T-cell (primary cell): ENCODE measurements at regions not wholly inside any gene's neighbourhood (a gene's known extent, or its start where the extent isn't known, plus 50 kb on each side); places are given as distances from the start of the nearest gene placed in this dataset.

Experiments
- ATAC-seq, 4 experiments: fragments of 200-7000 bp in 3 of 4; fragments of 150-1000 bp in 1 of 4; cut with Tn5 transposase; replicated peaks in 1 of 4; 1 replicate in 3 of 4; 2 replicates in 1 of 4; pipeline ENCODE4 v1.10.0; 2021; ENCODE audit warnings: moderate library complexity in 3 of 4, mild to moderate bottlenecking in 2 of 4, moderate number of reproducible peaks in 1 of 4
- CTCF ChIA-PET, 2 donors: fragments of 300-600 bp; sonication (Branson Sonifier 250); formaldehyde crosslinking; loops; one replicate each; lab custom pipeline; 2022; ENCODE audit warnings: antibody characterized with exemption in 2 of 2; lab: Charles Lee
- POLR2A ChIA-PET, 2 donors: fragments of 300-600 bp; sonication (Branson Sonifier 250); formaldehyde crosslinking; loops; one replicate each; lab custom pipeline; 2022; ENCODE audit warnings: antibody characterized with exemption in 2 of 2; lab: Charles Lee
- DNase-seq, 35 experiments: peaks; one replicate each; pipeline versions ENCODE4 v3.0.0 to v3.0.0-alpha.2; 2013 to 2023
- H3K27ac ChIP-seq: one replicate; pipeline ENCODE4 v1.5.1; 2013; ENCODE audit warnings: low read length
- H3K27me3 ChIP-seq, 2 experiments: replicated peaks in 1 of 2; 1 replicate in 1 of 2; 2 replicates in 1 of 2; pipeline versions ENCODE4 v1.6.1 to v1.7.0; 2013; ENCODE audit warnings: low read length in 1 of 2, mixed read lengths in 1 of 2; ENCODE audit not compliant: control insufficient read depth in 2 of 2, insufficient read depth in 2 of 2; ENCODE audit errors: extremely low read depth in 1 of 2
- H3K36me3 ChIP-seq, 2 donors: 1 replicate in 1 of 2; 2 replicates in 1 of 2; pipeline versions ENCODE4 v1.6.1 to v1.7.0; 2013; ENCODE audit warnings: low read length in 1 of 2; ENCODE audit not compliant: control insufficient read depth in 2 of 2, insufficient read depth in 1 of 2; ENCODE audit errors: extremely low read depth in 1 of 2
- H3K4me1 ChIP-seq, 2 experiments: 1 replicate in 1 of 2; 2 replicates in 1 of 2; pipeline versions ENCODE4 v1.6.1 to v1.7.0; 2013; ENCODE audit warnings: low read length in 2 of 2, mixed read lengths in 1 of 2; ENCODE audit not compliant: insufficient read depth in 2 of 2, control insufficient read depth in 1 of 2; ENCODE audit errors: extremely low read depth in 1 of 2
- H3K4me3 ChIP-seq, 2 donors: 1 replicate in 1 of 2; 2 replicates in 1 of 2; pipeline versions ENCODE4 v1.5.1 to v1.7.0; 2013; ENCODE audit warnings: mild to moderate bottlenecking in 2 of 2, low read length in 1 of 2, moderate library complexity in 1 of 2; ENCODE audit not compliant: control insufficient read depth in 1 of 2; ENCODE audit errors: extremely low read depth in 1 of 2
- H3K9me3 ChIP-seq: 2 replicates; pipeline ENCODE4 v1.7.0; 2013
- H3K27ac Mint-ChIP-seq, 2 donors: one replicate each; pipeline ENCODE4 v1.8.0; 2020 to 2021; ENCODE audit warnings: mild to moderate bottlenecking in 2 of 2, mixed read lengths in 2 of 2
- H3K27me3 Mint-ChIP-seq, 2 donors: one replicate each; pipeline ENCODE4 v1.8.0; 2021 to 2022; ENCODE audit warnings: mixed read lengths in 2 of 2
- H3K36me3 Mint-ChIP-seq: one replicate; pipeline ENCODE4 v1.8.0; 2021; ENCODE audit warnings: mixed read lengths
- H3K4me1 Mint-ChIP-seq, 3 donors: one replicate each; pipeline ENCODE4 v1.8.0; 2020 to 2022; ENCODE audit warnings: mixed read lengths in 3 of 3, mild to moderate bottlenecking in 1 of 3
- H3K4me3 Mint-ChIP-seq, 3 donors: one replicate each; pipeline ENCODE4 v1.8.0; 2020 to 2022; ENCODE audit warnings: mild to moderate bottlenecking in 3 of 3, mixed read lengths in 3 of 3, moderate library complexity in 3 of 3
- H3K9me3 Mint-ChIP-seq, 3 donors: one replicate each; pipeline ENCODE4 v1.8.0; 2020 to 2022; ENCODE audit warnings: mixed read lengths in 3 of 3
- WGBS: methylation state at CpG from one replicate; pipeline ENCODE4 v1.1.5; 2013; ENCODE audit warnings: missing lambda C conversion rate; ENCODE audit not compliant: insufficient coverage; 5-methylcytosine and 5-hydroxymethylcytosine counted together

- no peaks in the 10 kb centered on the region for H3K36me3 ChIP-seq
- no peak overlapping the region for H3K4me3 Mint-ChIP-seq
- no CpG with 5 or more reads among the region's 7 CpGs for WGBS
These were observed 1019.3 kb upstream of the ADGRB3 start for GRCh38 chr6:67615796-67616195.

DNA sequence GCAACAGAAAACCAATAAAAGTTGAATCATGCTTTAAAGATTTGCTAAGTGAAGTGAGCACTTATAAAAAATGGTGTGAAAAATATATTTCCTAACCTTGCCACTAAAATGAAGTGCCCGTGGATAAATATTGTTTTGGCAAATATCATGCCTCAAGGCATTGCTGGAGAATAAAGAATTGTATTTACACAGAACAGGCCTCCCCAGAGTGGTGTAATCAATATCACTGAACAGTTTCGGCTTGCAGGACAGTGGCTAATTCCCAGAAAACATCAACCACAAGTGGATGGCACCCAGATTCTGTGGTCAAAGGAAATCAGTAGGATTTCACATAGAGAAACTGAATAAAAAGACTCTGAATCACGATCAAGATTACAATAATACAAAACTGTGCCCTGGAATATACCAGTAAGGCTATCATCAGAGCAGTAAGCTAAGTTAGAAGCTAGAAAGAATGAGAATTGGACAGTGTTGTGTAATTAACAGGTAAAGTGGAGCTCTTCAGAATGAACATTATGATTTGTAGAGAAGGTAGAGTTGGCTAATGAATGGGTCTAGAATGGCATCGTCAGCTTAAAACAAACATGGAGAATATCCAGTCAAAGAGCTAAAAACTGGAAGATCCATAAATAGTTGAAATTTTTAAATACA lies 1026.9 kb upstream of the ADGRB3 start:
- peaks cover 2% of the 10 kb centered on the region for H3K9me3 ChIP-seq
- Mint-ChIP-seq H3K4me3 (no peak overlapping the region), H3K9me3 (peaks cover 8 to 16% (median 15%) of the 10 kb centered on the region in 3 donors), H3K27ac (no peak overlapping the region), H3K4me1 (no peaks in the 10 kb centered on the region), H3K36me3 (no peaks in the 10 kb centered on the region), H3K27me3 (no peaks in the 10 kb centered on the region)
- POLR2A ChIA-PET: no interaction called here
- no peak for ATAC-seq
- no peaks in the 10 kb centered on the region for H3K36me3 ChIP-seq
- H3K27me3 ChIP-seq: no peaks in the 10 kb centered on the region
- no peak for DNase-seq
- H3K4me3 ChIP-seq: no peak overlapping the region
- WGBS: 71% methylated on average over 1 of the region's 4 CpGs
- CTCF ChIA-PET: no interaction called here
- no peaks in the 10 kb centered on the region for H3K4me1 ChIP-seq
- H3K27ac ChIP-seq: no peak overlapping the region

More at GRCh38 chr6:67615796-67616195, 1019.3 kb upstream of the ADGRB3 start:
- no peak for DNase-seq
- Histone ChIP-seq H3K9me3 (no peaks in the 10 kb centered on the region), H3K27me3 (no peaks in the 10 kb centered on the region), H3K4me1 (no peaks in the 10 kb centered on the region), H3K27ac (no peak overlapping the region), H3K4me3 (no peak overlapping the region)
- Mint-ChIP-seq H3K27me3 (no peaks in the 10 kb centered on the region), H3K9me3 (peaks cover 12 to 30% (median 19%) of the 10 kb centered on the region in 3 donors), H3K27ac (no peak overlapping the region), H3K36me3 (no peaks in the 10 kb centered on the region), H3K4me1 (no peaks in the 10 kb centered on the region)
- CTCF ChIA-PET: no interaction called here
- no peak for ATAC-seq
- POLR2A ChIA-PET: interaction anchor here in 1 of 2 donors (0.6 kb wide), 1 partner anchor 12 kb away, joined by 3 read pairs; no protein-coding TSS in a partner anchor

DNA sequence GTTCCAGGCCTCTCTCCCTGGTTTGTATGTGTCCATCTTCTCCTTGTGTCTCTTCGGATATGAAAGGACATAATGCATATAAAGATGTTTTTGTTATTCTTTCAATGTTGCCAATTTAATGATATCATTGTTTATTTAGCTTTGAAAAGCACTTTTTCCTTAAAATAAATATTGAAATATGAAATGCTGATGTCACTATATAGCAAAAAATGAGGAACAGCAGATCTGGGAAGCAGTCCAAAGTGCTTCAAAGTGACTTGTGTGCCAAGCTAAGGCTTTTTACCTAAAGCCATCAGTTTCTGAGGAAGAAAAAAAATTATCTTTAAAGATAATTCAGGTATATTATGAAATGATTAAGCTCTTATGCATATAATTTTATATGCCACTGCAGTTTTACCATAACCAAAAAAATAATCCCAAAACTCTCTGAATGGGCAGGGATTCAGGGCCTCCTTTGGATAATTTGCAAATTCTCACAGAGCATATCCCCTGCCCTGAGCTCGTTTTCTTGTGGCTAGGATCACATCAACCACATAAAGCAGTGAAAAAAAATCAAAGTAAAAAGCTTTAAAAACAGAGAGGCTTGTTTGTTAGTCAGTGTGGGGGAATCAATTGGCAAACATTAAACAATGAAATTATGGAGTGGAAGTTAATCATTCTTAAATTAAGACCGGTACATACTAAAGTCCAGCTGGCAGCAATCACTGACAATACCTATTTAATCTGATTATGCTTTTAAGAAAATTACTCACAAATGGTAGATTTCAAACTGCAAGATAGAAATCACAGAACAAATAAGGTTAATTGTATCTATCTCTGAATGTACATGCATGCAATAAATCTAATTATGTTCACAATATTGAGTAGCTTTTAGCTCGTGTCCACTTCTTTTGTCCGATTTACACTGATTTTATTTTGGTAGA lies 1027.9 kb upstream of the ADGRB3 start:
- no CpG with 5 or more reads among the region's 5 CpGs for WGBS
- H3K27me3 Mint-ChIP-seq: no peaks in the 10 kb centered on the region
- peaks cover 8% of the 10 kb centered on the region in 3 donors for H3K9me3 Mint-ChIP-seq
- no peak for ATAC-seq
- no peak overlapping the region for H3K27ac Mint-ChIP-seq
- no peak for DNase-seq
- ChIA-PET POLR2A (no interaction called here), CTCF (interaction anchor here in 1 of 2 donors (0.7 kb wide), 1 partner anchor 1702 kb away, joined by 5 read pairs; no protein-coding TSS in a partner anchor)
- no peaks in the 10 kb centered on the region for H3K36me3 Mint-ChIP-seq
- no peak overlapping the region for H3K27ac ChIP-seq
- H3K4me3 ChIP-seq: no peak overlapping the region
- no peaks in the 10 kb centered on the region for H3K27me3 ChIP-seq
- no peaks in the 10 kb centered on the region for H3K4me1 Mint-ChIP-seq
- H3K36me3 ChIP-seq: no peaks in the 10 kb centered on the region
- no peak overlapping the region for H3K4me3 Mint-ChIP-seq
- peaks cover 2% of the 10 kb centered on the region for H3K9me3 ChIP-seq
- H3K4me1 ChIP-seq: no peaks in the 10 kb centered on the region

DNA sequence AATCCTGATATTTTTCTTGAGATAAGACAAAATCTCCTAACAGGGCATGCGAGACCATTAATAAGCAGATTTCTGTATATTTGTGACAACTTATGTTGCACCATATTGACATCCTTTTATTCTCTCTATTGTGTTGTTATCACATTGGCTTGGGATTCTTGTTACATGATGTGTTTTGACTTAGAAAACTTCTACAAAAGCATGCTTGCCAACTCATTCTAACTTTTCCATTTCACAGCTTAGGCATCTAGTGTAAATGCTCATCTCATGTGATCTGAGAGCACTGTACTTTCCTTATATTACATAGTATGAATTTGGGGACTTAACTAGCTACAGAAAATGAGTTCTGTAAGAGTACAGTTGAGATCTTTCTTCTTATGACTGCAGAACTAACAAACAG lies 1040.7 kb upstream of the ADGRB3 start:
- POLR2A ChIA-PET: no interaction called here
- no peak overlapping the region for H3K4me3 Mint-ChIP-seq
- CTCF ChIA-PET: no interaction called here
- H3K9me3 ChIP-seq: peaks cover 10% of the 10 kb centered on the region
- no peak for DNase-seq
- no peaks in the 10 kb centered on the region for H3K36me3 ChIP-seq
- no peak overlapping the region for H3K4me3 ChIP-seq
- no peak for ATAC-seq
- H3K36me3 Mint-ChIP-seq: no peaks in the 10 kb centered on the region
- no peaks in the 10 kb centered on the region for H3K4me1 Mint-ChIP-seq
- no peak overlapping the region for H3K27ac ChIP-seq
- H3K4me1 ChIP-seq: no peaks in the 10 kb centered on the region
- no CpG with 5 or more reads among the region's 1 CpG for WGBS
- no peaks in the 10 kb centered on the region for H3K27me3 ChIP-seq
- H3K27ac Mint-ChIP-seq: no peak overlapping the region
- H3K27me3 Mint-ChIP-seq: no peaks in the 10 kb centered on the region
- peaks cover 13 to 25% (median 14%) of the 10 kb centered on the region in 3 donors for H3K9me3 Mint-ChIP-seq

- H3K36me3 ChIP-seq: no peaks in the 10 kb centered on the region
- no peaks in the 10 kb centered on the region for H3K36me3 Mint-ChIP-seq
- H3K4me1 Mint-ChIP-seq: no peaks in the 10 kb centered on the region
- H3K9me3 ChIP-seq: peaks cover 10% of the 10 kb centered on the region
- H3K4me3 ChIP-seq: no peak overlapping the region
- no peak overlapping the region for H3K27ac Mint-ChIP-seq
- H3K27me3 ChIP-seq: no peaks in the 10 kb centered on the region
- DNase-seq (no peak), ATAC-seq (no peak)
- H3K27ac ChIP-seq: no peak overlapping the region
- no peak overlapping the region for H3K4me3 Mint-ChIP-seq
- peaks cover 15 to 25% (median 15%) of the 10 kb centered on the region in 3 donors for H3K9me3 Mint-ChIP-seq
- ChIA-PET CTCF (no interaction called here), POLR2A (no interaction called here)
- no peaks in the 10 kb centered on the region for H3K27me3 Mint-ChIP-seq
- no peaks in the 10 kb centered on the region for H3K4me1 ChIP-seq
These were observed 1041.8 kb upstream of the ADGRB3 start for GRCh38 chr6:67593247-67593646.

GRCh38 chr6:67591910-67592309 lies 1043.2 kb upstream of the ADGRB3 start:
- H3K9me3 Mint-ChIP-seq: peaks cover 20 to 26% (median 21%) of the 10 kb centered on the region in 3 donors
- H3K27ac ChIP-seq: no peak overlapping the region
- H3K36me3 ChIP-seq: no peaks in the 10 kb centered on the region
- no peak overlapping the region for H3K4me3 ChIP-seq
- no peak for ATAC-seq
- ChIA-PET POLR2A (no interaction called here), CTCF (no interaction called here)
- no peak overlapping the region for H3K27ac Mint-ChIP-seq
- H3K4me3 Mint-ChIP-seq: no peak overlapping the region
- no peak for DNase-seq
- H3K9me3 ChIP-seq: peaks cover 13% of the 10 kb centered on the region
- H3K27me3 ChIP-seq: no peaks in the 10 kb centered on the region
- H3K4me1 Mint-ChIP-seq: no peaks in the 10 kb centered on the region
- no peaks in the 10 kb centered on the region for H3K4me1 ChIP-seq
- H3K27me3 Mint-ChIP-seq: no peaks in the 10 kb centered on the region
- no peaks in the 10 kb centered on the region for H3K36me3 Mint-ChIP-seq
